ENCODE measurements at regions not wholly inside any gene's neighbourhood (a gene's known extent, or its start where the extent isn't known, plus 50 kb on each side); places are given as distances from the start of the nearest gene placed in this dataset.
"Not testable (repeated sequence)": the region's sequence is repeated elsewhere in the genome, so short reads cannot be mapped to it uniquely, and the experiment has no call there.

DNA sequence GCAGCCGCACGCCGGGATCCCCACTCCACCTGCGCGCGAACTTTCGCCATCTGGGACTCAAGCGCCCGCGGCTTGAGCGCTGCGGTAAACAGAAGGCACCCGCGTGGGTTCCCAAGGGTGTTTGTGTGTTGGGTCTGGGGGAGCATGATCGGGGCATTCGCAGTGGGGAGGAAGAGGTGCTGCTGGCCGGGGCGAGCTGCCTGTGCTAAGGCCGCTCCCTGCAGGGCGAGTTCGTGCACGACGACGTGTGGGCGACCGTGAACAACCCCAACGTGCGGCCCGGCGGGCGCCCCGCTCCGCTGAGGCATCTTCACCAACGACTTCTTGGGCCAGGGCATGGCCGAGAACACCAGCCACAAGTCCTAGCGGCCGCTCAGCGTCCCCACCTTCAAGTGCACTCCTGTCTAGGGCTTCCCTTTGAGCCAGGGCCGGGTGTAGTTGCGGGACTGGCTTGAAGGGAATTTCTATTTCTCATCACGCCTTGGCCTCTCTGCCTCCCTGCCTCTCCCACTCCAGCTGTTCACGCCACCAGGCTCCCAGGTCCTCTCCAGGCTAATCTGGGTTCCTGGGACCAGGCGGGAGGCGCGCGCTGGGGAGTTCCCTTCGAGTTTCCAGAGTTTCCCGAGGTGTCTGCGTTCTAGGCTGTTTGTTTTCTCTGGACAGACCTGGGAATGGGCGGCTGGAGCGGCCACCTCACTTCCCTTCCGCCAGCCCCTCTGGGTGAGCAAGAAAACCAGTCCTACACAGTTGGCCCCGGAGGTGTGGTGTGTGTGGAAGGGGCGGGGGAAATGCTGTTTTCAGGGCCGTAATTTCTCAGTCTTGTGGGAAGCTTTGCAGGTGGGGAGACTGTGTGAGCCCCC, 417.8 kb upstream of the TMTC1 start:
- DNase-seq = no peak

DNA sequence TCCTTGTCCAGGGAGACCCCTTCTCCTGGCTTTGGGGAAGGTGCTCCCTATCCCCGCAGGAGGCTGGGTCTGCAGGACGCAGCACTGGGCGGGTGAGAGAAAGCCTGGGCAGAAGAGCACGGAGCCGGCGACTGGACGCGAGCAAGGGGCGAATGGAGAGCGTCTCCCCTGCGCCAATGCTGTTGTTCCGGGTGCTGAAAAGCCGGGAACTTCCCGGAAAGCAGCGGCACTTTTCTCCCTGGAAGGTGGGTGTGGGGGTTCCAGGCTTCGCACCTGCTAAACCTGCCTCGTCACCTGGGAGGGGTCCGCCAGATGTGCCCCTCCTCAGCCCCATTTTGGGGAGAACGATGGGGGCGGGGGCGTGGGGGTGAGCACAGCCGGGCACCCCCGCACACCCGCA, 417.1 kb upstream of the TMTC1 start:
- no peak for DNase-seq

DNA sequence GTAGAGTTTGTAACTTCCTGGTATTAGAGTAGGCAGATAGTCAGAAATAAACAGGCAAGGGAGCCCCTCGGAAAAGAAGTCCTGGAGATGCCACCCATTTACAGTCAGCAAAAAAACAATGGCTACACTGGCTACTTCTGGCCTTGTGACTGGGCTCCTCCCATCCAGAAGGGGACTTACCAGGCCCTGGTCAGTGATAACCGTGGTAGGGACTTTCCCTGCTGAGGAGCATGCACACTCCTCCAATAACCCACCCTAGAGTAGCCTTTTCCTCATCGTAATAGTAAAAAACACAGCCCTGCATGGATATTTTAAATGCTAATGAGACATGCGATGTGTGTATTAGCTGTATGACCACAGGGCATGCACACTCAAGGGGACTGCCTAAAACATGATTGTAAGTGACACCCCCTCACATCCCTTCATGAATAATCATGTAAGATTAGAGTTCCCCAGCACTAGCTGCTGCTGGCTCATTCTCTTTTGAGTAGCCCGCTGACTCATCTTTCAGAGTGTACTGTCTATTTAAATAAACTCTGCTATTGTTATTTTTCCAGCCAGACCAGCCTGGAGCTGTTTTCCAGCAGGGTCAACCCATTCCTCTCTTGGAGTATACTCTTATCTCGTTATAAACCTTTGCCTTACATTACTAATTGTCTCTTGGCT, 413.8 kb upstream of the TMTC1 start:
- DNase-seq = no peak

DNA sequence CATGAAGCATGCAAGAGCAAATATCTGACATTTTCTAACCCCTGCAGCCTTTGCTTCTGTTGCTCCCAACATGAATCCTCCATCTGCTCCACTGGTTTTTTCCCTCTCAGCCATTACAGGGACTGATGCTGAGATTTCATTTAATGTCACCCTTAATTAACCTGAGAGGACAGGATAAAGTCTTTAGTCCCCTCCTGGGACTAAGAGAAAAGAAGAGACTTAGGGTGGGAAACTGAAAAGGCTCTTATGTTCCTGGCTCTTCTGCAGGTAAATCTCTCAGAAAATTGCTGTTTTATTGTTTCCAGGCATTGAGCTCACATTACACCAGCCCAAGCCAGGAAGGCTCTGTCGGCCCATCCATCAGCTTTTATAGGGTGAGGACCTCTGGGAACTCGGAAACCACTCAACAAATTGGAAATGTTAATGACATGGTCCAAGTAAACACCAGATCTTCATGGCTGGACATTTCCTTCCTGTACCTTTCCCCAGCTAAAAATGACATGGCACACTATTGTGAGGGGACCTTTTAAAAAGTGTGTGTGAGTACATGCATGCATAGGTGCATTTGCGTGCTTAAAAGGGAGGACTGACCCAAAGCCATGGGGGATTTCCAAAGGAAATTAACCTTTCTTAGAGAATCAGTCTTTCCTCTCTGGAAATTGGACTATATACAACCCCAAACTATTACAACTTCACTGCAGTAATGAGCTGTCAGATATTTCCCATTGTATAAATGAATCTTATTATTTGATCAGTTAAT, 408.1 kb upstream of the TMTC1 start:
- no peak for DNase-seq

DNA sequence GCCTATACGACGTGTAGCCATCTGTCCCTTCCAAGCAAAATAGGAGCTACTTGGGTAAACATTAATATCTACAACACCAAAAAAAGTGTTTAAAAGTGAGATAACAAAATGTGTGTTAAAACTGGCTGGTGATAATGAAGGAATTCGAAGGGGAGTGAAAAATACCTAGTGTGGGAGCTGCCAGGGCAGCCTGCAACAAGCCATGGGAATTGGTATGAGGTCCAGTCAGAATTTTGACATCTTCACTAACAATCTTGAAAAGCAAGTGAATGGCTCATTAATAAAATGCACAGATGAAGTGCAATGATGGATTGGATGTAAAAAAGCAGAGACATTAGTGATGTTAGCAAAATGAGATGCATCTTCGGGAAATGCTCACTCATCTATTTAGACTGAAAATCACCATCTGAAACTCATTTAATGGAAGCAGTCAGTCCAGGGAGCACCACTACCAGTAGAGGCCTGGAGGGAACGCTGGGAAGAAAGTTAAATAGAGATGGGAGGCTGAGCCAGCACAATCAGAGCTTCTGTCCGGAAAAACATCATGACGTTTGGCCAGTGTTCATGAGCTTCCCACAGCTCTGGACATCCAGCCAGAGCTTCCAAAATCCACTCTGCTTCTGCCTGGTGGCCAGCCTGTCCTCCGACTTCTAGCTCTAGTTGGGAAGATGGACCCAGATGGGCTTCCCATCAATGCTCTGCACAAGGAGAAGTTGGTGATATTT, 405.0 kb upstream of the TMTC1 start:
- no peak for DNase-seq

DNA sequence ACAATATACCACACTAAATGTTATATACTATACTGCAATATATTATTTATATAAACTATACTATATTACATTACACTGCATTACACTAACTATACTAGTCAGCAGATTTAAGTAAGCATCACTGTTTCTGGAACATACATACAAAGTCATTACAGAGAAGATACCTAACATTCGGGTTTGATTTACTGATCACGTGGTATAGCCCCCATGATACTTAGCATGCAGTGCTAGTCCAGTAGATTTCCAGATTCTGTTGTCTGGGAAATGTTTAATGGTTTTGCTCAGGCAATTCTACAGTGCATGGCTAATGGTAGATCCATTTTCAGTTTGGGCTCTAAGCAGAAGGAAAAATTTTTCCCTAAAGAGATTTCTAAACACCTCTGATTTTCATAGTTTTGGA, 403.7 kb upstream of the TMTC1 start:
- no peak for DNase-seq

DNA sequence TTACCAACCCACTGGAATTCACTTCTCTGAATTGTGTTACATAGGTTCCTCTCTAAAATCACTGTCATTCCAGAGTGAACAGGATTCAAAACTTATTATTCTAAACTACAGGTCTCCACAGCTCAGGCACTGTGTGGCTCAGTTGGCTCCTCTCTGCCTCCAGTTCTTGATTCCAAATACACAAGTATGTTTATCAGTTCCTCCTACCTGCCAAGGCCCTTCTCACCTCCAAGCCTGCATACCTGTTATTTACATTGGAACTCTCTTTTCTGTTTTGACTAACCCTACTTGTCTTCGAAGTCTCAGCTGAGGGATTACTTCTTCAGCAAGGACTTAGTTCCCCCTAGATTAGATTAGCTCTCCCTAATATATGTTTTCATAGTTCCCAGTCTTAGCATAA, 397.6 kb upstream of the TMTC1 start:
- no peak for DNase-seq

DNA sequence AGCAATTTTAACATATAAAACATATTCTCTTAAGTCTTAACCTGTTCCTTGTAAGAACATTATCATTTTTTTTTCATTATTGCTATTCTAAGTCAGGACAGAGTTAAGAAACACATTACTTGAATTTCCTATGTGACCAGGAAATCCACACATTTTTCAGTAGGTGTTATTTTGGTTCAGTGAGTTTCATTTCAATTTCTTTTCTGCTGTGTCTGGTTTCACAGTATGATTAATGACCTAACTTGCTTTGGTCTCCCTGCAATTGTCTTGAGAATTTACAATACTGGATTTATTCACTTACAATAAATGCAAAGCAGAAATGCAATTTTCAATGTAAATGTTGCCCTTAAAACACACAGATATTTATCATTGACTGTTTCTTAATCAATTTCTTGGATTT, 396.9 kb upstream of the TMTC1 start:
- no peak for DNase-seq

DNA sequence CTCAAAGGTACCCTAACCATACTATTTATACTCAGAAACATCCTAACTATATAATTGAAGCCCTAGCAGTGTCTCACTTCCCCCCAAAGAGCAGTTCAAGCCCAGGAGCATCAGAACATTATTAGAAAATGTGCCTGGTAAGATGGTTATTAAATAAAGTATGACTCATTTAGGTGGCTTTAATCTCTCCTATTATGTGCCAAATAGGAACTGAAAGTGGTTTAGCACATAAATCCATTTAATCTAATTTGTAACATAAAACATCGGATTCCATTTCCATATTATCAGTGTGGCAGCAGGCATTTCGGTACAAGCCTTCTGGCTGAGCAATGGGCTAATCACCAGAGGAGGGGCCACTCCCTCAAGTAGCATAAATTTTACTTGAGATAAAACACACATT, 395.2 kb upstream of the TMTC1 start:
- DNase-seq = no peak

DNA sequence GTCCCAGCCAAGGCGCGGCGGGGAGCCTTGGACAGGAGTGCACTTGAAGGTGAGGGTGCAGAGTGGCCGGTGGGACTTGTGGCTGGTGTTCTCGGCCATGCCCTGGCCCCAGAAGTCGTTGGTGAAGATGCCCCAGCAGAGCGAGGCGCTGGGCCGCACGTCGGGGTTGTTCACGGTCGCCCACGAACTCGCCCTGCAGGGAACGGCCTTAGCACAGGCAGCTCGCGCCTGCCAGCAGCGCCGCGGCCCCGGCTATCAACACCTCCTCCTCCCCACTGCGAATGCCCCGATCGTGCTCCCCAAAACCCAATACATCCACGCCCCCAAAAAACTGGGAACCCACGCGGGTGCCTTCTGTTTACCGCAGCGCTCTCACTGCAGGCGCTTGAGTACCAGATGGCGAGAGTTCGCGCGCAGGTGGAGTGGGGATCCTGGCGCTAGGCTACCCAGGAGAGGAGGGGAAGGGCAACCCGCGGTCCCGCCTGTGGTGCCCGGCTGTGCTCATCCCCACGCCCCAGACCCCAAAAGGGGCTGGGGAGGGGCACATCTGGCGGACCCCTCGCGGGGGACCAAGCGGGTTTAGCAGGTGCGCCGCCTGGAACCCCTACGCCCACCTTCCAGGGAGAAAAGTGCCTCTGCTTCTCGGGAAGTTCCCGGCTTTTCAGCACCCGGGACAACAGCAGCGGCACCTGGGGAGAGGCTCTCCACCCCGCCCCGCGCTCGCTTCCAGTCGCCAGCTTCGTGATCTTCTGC, 386.3 kb upstream of the TMTC1 start:
- no peak for DNase-seq

DNA sequence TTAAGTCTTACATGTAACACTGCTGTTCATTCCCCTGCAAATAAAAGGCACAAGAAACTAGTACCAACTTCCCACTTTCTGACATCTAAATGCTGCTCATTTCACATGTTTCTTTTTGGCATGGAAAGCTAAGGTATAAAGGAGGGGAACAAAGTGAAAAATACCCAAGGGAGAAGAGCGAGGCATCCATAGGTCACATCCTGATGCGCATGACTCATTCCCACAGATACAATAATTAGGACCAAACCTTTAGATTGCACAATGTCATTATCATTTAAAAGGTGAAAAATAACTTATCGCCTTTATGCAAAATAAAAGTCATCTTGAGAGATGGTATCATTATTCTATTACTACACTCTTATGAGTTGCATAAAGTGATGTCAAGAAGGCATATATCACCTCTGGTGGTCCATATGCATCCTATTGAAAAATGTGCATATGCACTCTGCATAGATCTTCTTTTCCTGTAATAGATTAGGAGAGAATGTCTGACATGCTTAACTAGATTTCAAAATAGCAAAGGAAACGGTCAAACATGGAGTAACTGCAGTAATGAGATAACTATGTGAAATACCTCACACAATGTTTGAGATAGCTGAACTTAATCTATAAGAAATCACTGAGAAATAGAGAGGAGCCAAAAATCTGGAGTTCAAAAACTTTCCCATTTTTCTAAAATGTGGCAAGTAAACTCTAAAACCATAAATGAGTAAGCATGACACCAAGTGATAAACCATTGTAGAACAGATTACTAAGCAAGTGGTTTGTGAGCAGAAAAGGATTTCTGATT, 382.5 kb upstream of the TMTC1 start:
- no peak for DNase-seq

DNA sequence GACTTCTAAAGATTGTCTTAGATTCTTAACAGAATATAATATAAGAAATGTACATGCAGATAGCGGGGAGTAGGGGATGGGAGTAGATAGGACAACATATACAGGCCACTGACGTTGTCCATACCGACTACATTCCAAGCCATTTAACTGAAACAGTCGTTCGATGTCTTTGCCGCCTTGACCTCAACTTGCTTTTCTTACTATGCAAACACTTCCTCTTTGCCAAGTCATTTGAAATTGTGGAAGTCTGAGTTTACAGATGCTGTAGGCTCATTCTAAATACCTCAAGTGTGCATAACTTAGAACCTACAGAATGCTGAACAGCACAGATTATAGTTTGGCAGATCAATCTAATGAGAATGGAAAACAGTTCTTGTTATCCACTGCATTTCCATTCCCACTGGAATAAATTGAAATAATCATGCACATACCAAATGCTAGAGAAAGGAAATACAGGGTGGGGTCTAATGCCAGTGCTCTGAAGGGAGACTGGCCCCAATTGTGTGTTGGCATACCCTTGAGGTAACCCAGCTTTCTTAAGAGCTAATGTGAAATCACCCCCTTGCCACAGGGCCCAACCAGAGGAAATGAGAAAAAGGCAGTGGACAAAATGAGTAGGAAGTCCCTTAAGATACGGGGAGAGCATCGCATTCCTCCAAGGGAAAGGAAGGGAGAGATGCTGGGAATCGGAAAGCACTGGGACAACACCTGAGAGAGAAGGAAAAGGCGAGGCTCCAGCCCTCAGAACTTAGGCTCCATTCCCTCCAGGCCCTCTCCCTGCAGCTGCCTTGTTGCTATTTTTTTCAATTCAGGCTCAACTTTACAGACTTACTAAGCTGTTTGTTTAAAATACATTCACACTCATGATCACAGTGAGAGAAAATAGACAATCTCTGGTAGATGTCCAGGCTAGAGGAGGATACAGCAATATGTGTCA, 380.9 kb upstream of the TMTC1 start:
- DNase-seq = no peak

DNA sequence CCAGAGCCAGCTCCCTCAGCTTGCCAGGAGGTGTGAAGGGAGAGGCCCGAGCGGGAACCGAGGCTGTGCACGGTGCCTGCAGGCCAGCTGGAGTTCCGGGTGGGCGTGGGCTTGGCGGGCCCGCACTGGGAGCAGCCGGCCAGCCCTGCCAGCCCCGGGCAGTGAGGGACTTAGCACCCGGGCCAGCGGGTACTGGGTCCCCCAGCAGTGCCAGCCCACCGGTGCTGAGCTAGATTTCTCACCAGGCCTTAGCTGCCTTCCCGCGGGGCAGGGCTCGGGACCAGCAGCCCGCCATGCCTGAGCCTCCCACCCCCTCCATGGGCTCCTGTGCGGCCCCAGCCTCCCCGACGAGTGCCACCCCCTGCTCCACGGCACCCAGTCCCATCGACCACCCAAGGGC, 373.1 kb upstream of the TMTC1 start:
- DNase-seq = not testable (repeated sequence)

DNA sequence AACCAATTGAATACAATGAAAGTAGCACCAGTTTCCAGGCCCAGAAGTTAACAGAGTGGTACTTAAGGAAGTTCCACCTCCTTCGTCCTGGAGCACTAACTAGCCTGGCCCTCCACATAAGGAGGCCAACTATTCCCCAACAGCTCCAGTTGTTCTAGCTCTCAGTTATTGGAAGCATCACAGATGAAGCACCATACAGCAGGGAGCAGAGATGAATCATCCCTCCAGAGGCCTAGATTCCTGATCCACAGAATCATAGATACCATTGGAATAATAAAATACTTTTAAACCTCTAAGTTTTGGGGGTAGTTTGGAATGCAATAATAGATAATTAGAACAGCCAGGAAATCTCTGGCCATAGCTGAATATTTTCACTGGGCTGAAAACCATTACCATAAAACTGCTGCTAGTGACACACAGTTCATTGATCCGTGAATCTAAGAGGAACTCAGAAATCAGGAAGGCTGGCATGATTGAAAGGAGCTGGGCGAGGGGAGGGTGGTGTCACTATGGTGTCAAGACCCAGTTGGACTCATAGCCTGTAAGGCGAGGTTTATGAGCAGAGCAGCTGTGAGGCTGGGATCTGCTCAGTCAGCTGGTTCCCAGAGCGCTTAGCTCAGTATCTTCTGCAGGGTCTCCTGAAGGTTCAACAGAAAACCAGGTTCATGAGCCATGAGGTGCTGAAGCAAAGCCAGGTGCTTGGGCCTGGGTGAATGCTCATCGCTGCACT, 371.4 kb upstream of the TMTC1 start:
- no peak for DNase-seq

DNA sequence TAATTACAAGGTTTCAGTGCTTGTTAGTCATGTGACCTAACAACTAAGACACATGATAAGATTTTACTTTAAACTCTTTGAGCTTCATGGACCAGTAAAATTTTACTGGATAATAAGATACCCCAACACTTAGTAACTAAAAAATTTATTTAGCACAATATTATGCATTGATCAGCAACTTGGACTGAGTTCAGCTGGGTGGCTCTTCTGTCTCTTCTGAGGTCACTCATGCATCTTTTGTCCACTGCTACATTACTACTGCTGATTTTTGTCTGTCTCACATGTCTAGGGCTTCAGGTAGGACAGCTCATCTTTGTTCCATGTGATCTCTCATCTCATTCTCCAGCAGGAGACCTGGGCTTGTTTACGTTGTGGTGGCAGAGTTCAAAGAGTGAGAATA, 370.2 kb upstream of the TMTC1 start:
- DNase-seq = no peak

DNA sequence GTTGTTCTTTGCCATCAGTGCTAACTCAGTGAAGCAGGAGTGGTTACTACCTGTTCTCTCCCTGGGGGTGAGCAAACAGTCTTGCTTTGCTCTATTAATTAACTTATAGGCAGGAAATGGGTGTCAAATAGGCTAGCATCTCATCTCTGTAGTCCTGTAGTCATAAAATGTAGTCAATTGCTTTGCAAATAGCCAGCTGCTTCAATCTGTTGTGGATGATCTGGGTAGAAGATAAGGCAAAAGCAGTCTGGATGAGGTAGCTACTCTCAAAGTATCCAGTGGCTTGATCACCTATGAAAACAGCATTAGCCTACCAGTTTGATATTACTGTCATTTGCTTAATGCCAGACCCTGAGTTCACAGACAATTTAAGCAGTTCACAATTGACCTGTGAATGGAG, 369.0 kb upstream of the TMTC1 start:
- DNase-seq = no peak

DNA sequence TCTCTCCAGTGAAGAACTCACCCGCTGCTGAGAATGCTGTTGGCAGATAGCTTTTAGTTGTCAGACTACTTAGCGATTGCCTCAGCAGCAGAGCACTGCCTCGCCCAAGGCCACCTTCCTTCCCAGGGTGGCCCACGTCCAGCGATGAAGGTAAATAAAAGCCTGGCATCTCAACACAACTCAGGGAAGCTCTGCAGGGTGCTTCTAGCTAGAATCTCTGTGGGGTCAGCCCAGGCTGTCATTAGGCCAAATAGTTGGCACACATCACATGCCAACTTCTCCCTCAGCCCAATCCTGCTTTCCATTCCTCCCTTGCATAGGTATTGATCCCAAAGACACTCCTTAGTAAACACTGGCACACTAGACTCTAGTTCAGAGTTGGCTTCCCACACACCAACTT, 368.1 kb upstream of the TMTC1 start:
- no peak for DNase-seq

DNA sequence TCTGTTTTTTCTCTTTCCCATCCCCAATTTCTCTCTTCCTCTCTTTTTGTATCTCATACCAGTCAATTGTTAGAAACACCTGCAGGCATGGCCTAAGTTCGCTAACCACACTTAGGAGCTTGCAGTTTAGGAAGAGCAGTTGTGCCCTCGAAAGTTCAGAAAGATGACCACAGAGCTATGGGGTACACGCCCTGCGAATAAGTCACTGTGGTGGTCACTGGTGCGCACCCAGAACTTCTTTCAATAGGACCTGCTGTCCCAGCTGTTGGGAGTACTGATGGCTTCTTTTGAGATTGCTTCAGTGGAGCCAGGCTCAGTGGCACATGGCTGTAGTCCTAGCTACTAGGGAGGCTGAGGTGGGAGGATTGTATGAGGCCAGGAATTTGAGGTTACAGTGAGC, 362.8 kb upstream of the TMTC1 start:
- DNase-seq = no peak

DNA sequence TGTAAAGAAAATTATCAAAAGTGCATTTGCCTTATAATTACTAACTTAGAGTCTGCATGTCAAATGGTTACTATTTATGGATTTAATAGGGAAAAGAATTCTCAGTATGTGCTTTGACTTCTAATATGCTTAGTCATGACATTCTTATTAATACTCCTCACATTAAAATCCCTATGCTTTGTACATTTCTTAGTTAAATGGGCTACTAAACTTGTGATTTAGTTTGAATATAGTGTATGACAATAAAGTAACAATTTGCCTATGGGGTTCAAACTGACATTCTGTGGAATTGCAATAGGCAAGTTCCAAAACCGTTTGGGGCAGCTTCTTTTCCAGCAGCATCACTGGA, 361.9 kb upstream of the TMTC1 start:
- DNase-seq = no peak

Measured in activated CD4-positive, alpha-beta T cell treated with anti-CD3 and anti-CD28 coated beads, Interleukin-2, amount 50 U/mL, for 16 hours (primary cell).